ENCODE measurements at regions not wholly inside any gene's neighbourhood (a gene's known extent, or its start where the extent isn't known, plus 50 kb on each side); places are given as distances from the start of the nearest gene placed in this dataset.

DNA sequence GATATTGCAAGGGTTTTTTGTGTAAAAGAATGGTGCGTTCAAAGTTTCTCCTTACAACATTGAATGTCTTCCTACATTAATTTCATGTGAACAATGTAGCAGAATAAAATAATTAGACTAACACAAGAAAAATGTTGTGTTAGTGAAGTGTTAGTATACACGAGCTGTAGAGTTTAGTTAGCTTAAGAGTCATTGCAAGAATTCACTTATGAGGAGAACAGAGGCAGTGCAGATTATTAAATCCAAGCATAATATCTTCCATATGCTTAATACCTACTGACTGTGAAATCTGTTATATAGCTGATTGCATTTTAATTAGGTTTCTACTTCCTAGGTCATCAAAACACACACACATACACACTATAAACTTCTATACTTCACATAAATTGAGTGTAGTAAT is 959.0 kb downstream of the FAT4 start:
- TF ChIP-seq, protein P1, sequence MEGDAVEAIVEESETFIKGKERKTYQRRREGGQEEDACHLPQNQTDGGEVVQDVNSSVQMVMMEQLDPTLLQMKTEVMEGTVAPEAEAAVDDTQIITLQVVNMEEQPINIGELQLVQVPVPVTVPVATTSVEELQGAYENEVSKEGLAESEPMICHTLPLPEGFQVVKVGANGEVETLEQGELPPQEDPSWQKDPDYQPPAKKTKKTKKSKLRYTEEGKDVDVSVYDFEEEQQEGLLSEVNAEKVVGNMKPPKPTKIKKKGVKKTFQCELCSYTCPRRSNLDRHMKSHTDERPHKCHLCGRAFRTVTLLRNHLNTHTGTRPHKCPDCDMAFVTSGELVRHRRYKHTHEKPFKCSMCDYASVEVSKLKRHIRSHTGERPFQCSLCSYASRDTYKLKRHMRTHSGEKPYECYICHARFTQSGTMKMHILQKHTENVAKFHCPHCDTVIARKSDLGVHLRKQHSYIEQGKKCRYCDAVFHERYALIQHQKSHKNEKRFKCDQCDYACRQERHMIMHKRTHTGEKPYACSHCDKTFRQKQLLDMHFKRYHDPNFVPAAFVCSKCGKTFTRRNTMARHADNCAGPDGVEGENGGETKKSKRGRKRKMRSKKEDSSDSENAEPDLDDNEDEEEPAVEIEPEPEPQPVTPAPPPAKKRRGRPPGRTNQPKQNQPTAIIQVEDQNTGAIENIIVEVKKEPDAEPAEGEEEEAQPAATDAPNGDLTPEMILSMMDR (IDR thresholded peaks at IDR 0.05), result no peak
- H3K27me3 ChIP-seq (ENCODE audit: insufficient read depth in 3 of 3, low read length in 2 of 3), result no peaks in the 10 kb centered on the region
- intact Hi-C loops (cut with DNase I), result no loop called here
- WGBS, 3 donors, result 77 to 86% (median 78%) methylated on average over 2 of the region's 2 CpGs
- no peak overlapping the region for H3K27ac ChIP-seq
- no peak overlapping the region for H3K4me3 ChIP-seq
- DNase-seq, result no peak
- no peak for ATAC-seq
- no peaks in the 10 kb centered on the region for H3K9me3 ChIP-seq
- H3K4me1 ChIP-seq, result no peaks in the 10 kb centered on the region
- no peaks in the 10 kb centered on the region for H3K36me3 ChIP-seq (ENCODE audit: insufficient read depth in 1 of 2, low read depth in 1 of 2)

DNA sequence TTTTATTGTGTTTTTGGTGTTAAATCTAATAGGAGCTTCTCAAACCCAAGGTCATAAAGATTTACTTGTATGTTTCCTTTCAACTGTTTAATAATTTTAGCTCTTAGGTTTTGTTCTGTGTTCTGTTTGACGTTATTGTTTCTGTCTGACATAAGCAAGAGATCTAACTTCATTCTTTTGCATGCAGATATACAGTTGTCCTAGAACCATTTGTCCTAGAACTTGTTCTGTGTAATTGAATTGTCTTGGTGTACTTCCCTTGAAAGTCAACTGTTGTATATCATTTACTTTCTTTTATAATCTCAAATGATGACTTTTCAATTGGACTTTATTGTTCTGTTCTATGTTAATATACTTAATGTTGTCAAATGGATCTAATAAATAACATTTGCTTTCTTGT is 977.1 kb downstream of the FAT4 start:
- ATAC-seq, result no peak
- Histone ChIP-seq H3K27ac (no peak overlapping the region), H3K9me3 (no peaks in the 10 kb centered on the region), H3K27me3 (ENCODE audit: insufficient read depth in 3 of 3, low read length in 2 of 3) (no peaks in the 10 kb centered on the region), H3K36me3 (ENCODE audit: insufficient read depth in 1 of 2, low read depth in 1 of 2) (no peaks in the 10 kb centered on the region), H3K4me1 (no peaks in the 10 kb centered on the region), H3K4me3 (no peak overlapping the region)
- TF ChIP-seq, protein P1 (IDR thresholded peaks at IDR 0.05), result no peak
- no peak for DNase-seq
- intact Hi-C loops (cut with DNase I), result no loop called here
- 29 to 59% (median 51%) methylated on average over 1 of the region's 1 CpG for WGBS, 3 donors

DNA sequence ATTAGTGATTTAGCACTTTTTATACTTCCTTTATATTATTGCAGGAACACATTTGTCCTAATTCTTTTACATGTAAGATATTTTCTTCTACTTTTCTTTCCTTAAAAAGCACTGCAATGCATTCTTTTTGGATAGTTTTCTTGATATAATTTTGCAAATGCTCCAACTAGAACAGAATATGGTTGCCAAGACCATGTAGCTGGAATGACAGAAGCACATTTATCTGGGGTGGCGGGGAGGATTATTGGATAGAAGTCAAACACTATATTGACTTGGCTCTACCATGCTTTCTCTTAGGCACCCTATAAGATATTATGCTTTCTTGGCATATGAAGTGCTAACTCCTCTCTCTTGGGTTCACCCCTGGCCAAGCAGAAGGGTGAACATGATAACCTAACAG is 983.5 kb downstream of the FAT4 start:
- TF ChIP-seq, protein P1 (IDR thresholded peaks at IDR 0.05), result no peak
- intact Hi-C loops (cut with DNase I), result no loop called here
- Histone ChIP-seq H3K4me1 (no peaks in the 10 kb centered on the region), H3K9me3 (no peaks in the 10 kb centered on the region), H3K36me3 (ENCODE audit: insufficient read depth in 1 of 2, low read depth in 1 of 2) (no peaks in the 10 kb centered on the region), H3K27me3 (ENCODE audit: insufficient read depth in 3 of 3, low read length in 2 of 3) (no peaks in the 10 kb centered on the region), H3K4me3 (no peak overlapping the region), H3K27ac (no peak overlapping the region)
- no peak for DNase-seq
- 33 to 64% (median 46%) methylated on average over 1 of the region's 1 CpG for WGBS, 3 donors
- no peak for ATAC-seq

DNA sequence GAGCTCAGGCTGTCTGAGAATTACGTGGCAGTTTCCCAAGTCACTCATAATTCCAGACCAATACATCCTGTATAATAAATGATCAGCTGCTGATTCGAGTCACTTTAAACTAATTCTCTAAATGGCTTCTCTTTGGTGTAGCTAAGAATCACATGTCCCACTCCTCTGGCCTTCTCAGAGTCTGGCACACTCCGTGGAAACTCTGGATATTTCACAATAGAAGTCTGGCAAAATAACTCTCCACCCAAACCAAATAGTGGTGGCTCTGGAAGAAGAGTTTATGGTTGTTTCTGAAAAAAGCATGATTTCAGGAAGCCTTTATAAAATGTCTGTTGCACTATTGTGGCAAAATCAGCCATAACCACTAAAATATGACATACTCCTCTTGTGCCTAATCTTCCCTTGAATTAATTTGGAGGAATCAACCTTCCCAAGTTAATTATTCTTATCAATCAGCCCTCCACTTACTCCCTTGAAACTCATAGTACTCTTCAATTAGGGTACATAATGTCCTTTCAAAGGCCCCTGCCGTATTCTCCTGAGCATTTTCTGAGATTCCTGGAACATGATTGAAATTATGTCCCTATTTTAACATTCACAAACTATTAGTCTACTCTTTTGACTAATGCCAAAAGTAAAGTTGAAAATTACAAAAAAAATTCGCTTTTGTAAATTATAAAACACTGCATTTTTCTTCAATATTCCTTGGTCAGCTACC is 991.6 kb downstream of the FAT4 start:
- DNase-seq (no peak), ATAC-seq (peak in 3 of 4 donors; percentile 51 to 81 (median 51))
- Histone ChIP-seq H3K36me3 (ENCODE audit: insufficient read depth in 1 of 2, low read depth in 1 of 2) (no peaks in the 10 kb centered on the region), H3K4me1 (no peaks in the 10 kb centered on the region), H3K4me3 (no peak overlapping the region), H3K27ac (no peak overlapping the region), H3K9me3 (no peaks in the 10 kb centered on the region), H3K27me3 (ENCODE audit: insufficient read depth in 3 of 3, low read length in 2 of 3) (no peaks in the 10 kb centered on the region)
- intact Hi-C loops (cut with DNase I), result no loop called here
- TF ChIP-seq, protein P1 (IDR thresholded peaks at IDR 0.05), result no peak
- WGBS, 3 donors, result 38 to 62% (median 43%) methylated on average over 5 of the region's 5 CpGs

DNA sequence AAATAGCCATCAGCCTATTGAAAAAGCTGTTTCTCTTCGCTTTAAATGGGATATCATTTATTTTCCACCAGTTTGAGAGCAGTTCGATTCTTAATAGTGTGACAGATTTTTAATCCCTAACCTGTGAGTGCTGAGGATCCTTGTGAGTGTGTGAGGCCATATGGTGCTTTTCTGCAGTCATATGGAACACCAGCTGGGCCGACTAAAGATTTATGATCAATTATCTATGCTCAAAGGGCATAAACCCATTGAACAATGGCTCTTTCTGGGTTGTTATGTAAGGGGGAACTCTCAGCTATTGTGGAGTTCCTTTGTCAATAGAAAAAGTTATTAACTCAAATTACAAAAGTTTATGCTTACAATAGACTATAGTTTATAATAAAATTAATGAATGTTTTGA is 1003.6 kb downstream of the FAT4 start:
- WGBS, 3 donors, result 21 to 37% (median 33%) methylated on average over 3 of the region's 3 CpGs
- Histone ChIP-seq H3K4me3 (no peak overlapping the region), H3K9me3 (no peaks in the 10 kb centered on the region), H3K4me1 (no peaks in the 10 kb centered on the region), H3K27me3 (ENCODE audit: insufficient read depth in 3 of 3, low read length in 2 of 3) (no peaks in the 10 kb centered on the region), H3K27ac (no peak overlapping the region), H3K36me3 (ENCODE audit: insufficient read depth in 1 of 2, low read depth in 1 of 2) (no peaks in the 10 kb centered on the region)
- ATAC-seq (no peak), DNase-seq (no peak)
- intact Hi-C loops (cut with DNase I), result no loop called here
- TF ChIP-seq, protein P1 (IDR thresholded peaks at IDR 0.05), result no peak

Data from psoas muscle (tissue), 7 donors.